ENCODE measurements at regions not wholly inside any gene's neighbourhood (a gene's known extent, or its start where the extent isn't known, plus 50 kb on each side); places are given as distances from the start of the nearest gene placed in this dataset.
"Not testable (repeated sequence)": the region's sequence is repeated elsewhere in the genome, so short reads cannot be mapped to it uniquely, and the experiment has no call there.

DNA sequence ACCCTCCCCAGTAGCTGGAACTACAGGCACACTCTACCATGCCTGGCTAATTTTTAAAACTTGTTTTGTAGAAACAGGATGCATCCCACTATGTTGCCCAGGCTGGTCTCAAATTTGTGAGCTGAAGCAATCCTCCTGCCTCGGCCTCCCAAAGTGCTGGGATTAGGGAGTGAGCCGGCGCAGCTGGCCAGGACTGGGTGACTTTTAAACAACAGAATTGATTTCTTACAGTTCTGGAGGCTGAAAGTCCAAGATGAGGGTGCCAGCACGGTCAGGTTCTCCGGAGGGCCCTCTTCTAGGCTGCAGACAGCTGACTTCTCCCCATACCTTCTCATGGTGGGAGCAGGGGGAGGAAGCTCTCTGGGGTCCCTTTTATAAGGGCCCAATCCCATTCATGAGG is 75.2 kb upstream of the CHST15 start:
- TF ChIP-seq, protein P1, sequence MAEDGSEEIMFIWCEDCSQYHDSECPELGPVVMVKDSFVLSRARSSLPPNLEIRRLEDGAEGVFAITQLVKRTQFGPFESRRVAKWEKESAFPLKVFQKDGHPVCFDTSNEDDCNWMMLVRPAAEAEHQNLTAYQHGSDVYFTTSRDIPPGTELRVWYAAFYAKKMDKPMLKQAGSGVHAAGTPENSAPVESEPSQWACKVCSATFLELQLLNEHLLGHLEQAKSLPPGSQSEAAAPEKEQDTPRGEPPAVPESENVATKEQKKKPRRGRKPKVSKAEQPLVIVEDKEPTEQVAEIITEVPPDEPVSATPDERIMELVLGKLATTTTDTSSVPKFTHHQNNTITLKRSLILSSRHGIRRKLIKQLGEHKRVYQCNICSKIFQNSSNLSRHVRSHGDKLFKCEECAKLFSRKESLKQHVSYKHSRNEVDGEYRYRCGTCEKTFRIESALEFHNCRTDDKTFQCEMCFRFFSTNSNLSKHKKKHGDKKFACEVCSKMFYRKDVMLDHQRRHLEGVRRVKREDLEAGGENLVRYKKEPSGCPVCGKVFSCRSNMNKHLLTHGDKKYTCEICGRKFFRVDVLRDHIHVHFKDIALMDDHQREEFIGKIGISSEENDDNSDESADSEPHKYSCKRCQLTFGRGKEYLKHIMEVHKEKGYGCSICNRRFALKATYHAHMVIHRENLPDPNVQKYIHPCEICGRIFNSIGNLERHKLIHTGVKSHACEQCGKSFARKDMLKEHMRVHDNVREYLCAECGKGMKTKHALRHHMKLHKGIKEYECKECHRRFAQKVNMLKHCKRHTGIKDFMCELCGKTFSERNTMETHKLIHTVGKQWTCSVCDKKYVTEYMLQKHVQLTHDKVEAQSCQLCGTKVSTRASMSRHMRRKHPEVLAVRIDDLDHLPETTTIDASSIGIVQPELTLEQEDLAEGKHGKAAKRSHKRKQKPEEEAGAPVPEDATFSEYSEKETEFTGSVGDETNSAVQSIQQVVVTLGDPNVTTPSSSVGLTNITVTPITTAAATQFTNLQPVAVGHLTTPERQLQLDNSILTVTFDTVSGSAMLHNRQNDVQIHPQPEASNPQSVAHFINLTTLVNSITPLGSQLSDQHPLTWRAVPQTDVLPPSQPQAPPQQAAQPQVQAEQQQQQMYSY (CRISPR knock-in tag; IDR thresholded peaks at IDR 0.05) = no peak
- TF ChIP-seq RELA (IDR thresholded peaks at IDR 0.05; ENCODE audit: borderline replicate concordance, partially characterized antibody) = no peak
- Histone ChIP-seq H3K4me2 (ENCODE audit: control insufficient read depth, insufficient read depth) (no peak overlapping the region), H3K9ac (ENCODE audit: control insufficient read depth, insufficient read depth, low read length) (no peak overlapping the region), H2AFZ (ENCODE audit: control insufficient read depth, low read depth, low read length) (no peak overlapping the region), H3K27ac (ENCODE audit: control insufficient read depth, insufficient read depth) (no peak overlapping the region), H4K20me1 (ENCODE audit: control insufficient read depth, insufficient read depth) (no peaks in the 10 kb centered on the region), H3K4me1 (ENCODE audit: control insufficient read depth, insufficient read depth, low read length) (no peaks in the 10 kb centered on the region), H3K4me3 (no peak overlapping the region), H3K36me3 (ENCODE audit: control insufficient read depth in 2 of 2, insufficient read depth in 2 of 2, low read length in 1 of 2) (no peaks in the 10 kb centered on the region), H3K9me3 (replicated peaks; ENCODE audit: control insufficient read depth, insufficient read depth, low read length) (no peaks in the 10 kb centered on the region), H3K79me2 (ENCODE audit: control insufficient read depth, insufficient read depth, low read length) (no peaks in the 10 kb centered on the region), H3K27me3 (replicated peaks in 1 of 2; ENCODE audit: control insufficient read depth in 2 of 2, insufficient read depth in 2 of 2, low read length in 1 of 2) (peaks cover 0 to 2% of the 10 kb centered on the region in 2 experiments; a peak in 3 of 4 replicates)
- WGBS (ENCODE audit: insufficient coverage, insufficient replicate concordance, low lambda C conversion rate, missing lambda C conversion rate) = 38% methylated on average over 5 of the region's 5 CpGs
- CTCF ChIA-PET = interaction anchor here (0.6 kb wide), 1 partner anchor 23 kb away, joined by 3 read pairs; no protein-coding TSS in a partner anchor
- FAIRE-seq = no peak
- no TSS peak for BruUV-seq (replicated peaks)
- RAD21 ChIA-PET (ENCODE audit: unreplicated experiment) = no interaction called here
- POLR2A ChIA-PET = no interaction called here
- no peak for DNase-seq (ENCODE audit: low read depth, low spot score)
- in situ Hi-C loops (cut with MboI) (no loop called here), intact Hi-C loops (cut with micrococcal nuclease; ENCODE audit: unreplicated experiment) (no loop called here)
- SMC1A ChIA-PET (ENCODE audit: uncharacterized antibody, unreplicated experiment) = no interaction called here
- ATAC-seq = no peak

DNA sequence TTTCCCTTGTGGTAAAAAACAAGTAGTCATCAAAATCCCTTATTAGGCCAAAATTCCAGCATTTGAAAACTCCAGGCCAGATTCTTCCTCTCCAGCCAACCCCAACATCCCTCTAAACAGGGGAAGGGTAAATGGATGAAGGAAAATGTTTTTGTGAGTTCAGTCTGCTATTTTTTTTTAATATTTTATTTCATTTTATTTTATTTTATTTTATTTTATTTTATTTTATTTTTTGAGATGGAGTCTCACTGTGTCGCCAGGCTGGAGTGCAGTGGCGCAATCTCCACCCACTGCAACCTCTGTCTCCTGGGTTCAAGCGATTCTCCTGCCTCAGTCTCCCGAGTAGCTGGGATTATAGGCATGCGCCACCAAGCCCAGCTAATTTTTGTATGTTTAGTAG is 74.5 kb upstream of the CHST15 start:
- H3K36me3 ChIP-seq (ENCODE audit: control insufficient read depth in 2 of 2, insufficient read depth in 2 of 2, low read length in 1 of 2); H3K9ac ChIP-seq (ENCODE audit: control insufficient read depth, insufficient read depth, low read length); H3K4me2 ChIP-seq (ENCODE audit: control insufficient read depth, insufficient read depth); DNase-seq (ENCODE audit: low read depth, low spot score); H4K20me1 ChIP-seq (ENCODE audit: control insufficient read depth, insufficient read depth); CTCF ChIA-PET; H3K4me1 ChIP-seq (ENCODE audit: control insufficient read depth, insufficient read depth, low read length); SMC1A ChIA-PET (ENCODE audit: uncharacterized antibody, unreplicated experiment); H3K4me3 ChIP-seq; in situ Hi-C loops (cut with MboI); H3K9me3 ChIP-seq (replicated peaks; ENCODE audit: control insufficient read depth, insufficient read depth, low read length); ATAC-seq; BruUV-seq (replicated peaks); POLR2A ChIA-PET; RAD21 ChIA-PET (ENCODE audit: unreplicated experiment); H2AFZ ChIP-seq (ENCODE audit: control insufficient read depth, low read depth, low read length); FAIRE-seq; H3K79me2 ChIP-seq (ENCODE audit: control insufficient read depth, insufficient read depth, low read length); H3K27ac ChIP-seq (ENCODE audit: control insufficient read depth, insufficient read depth); intact Hi-C loops (cut with micrococcal nuclease; ENCODE audit: unreplicated experiment); H3K27me3 ChIP-seq (replicated peaks in 1 of 2; ENCODE audit: control insufficient read depth in 2 of 2, insufficient read depth in 2 of 2, low read length in 1 of 2): not testable (repeated sequence)
- 59% methylated on average over 5 of the region's 5 CpGs for WGBS (ENCODE audit: insufficient coverage, insufficient replicate concordance, low lambda C conversion rate, missing lambda C conversion rate)

Data from GM12878 (cell line).